ENCODE measurements at regions not wholly inside any gene's neighbourhood (a gene's known extent, or its start where the extent isn't known, plus 50 kb on each side); places are given as distances from the start of the nearest gene placed in this dataset.

DNA sequence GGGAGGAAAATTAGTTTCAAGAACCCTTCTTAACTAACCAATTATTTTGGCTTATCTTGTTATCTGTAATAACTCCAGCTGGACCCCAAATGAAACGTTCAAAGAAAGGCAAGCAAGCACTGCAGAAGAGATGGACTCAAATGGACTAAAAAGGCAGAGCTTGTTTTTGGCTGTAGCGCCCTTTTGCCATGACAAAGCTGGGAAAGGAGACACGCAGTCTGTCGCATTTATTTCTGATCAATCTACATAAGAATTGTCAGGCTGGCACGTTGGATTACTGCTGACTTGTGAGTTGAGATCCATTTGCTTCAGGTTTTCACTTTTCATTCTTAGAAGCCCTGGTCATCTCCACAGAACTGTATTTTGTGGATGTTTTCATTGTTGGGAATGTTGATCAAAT lies 402.9 kb downstream of the TMEM182 start:
- intact Hi-C loops (cut with DNase I), result no loop called here
- H3K9me3 ChIP-seq (ENCODE audit: control insufficient read depth in 2 of 3, insufficient read depth in 1 of 3, low read length in 3 of 3), result no peaks in the 10 kb centered on the region
- no peak overlapping the region for H3K27ac ChIP-seq (ENCODE audit: low read depth in 2 of 2, low read length in 2 of 2)
- no peaks in the 10 kb centered on the region for H3K27me3 ChIP-seq (ENCODE audit: control insufficient read depth, insufficient read depth, low read length)
- H3K4me3 ChIP-seq (ENCODE audit: low read length in 3 of 3), result no peak overlapping the region
- H3K4me1 ChIP-seq (ENCODE audit: control insufficient read depth in 2 of 3, insufficient read depth in 2 of 3, low read depth in 1 of 3, low read length in 3 of 3), result peaks cover 0 to 3% (median 0%) of the 10 kb centered on the region in 3 donors
- H3K36me3 ChIP-seq (ENCODE audit: control insufficient read depth in 2 of 3, insufficient read depth in 3 of 3, low read length in 3 of 3), result no peaks in the 10 kb centered on the region
- FAIRE-seq (no peak), DNase-seq (no peak)
- TF ChIP-seq, protein P1, sequence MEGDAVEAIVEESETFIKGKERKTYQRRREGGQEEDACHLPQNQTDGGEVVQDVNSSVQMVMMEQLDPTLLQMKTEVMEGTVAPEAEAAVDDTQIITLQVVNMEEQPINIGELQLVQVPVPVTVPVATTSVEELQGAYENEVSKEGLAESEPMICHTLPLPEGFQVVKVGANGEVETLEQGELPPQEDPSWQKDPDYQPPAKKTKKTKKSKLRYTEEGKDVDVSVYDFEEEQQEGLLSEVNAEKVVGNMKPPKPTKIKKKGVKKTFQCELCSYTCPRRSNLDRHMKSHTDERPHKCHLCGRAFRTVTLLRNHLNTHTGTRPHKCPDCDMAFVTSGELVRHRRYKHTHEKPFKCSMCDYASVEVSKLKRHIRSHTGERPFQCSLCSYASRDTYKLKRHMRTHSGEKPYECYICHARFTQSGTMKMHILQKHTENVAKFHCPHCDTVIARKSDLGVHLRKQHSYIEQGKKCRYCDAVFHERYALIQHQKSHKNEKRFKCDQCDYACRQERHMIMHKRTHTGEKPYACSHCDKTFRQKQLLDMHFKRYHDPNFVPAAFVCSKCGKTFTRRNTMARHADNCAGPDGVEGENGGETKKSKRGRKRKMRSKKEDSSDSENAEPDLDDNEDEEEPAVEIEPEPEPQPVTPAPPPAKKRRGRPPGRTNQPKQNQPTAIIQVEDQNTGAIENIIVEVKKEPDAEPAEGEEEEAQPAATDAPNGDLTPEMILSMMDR (IDR thresholded peaks at IDR 0.05; ENCODE audit: borderline replicate concordance, extremely low read depth, insufficient read depth), result no peak
- no peak overlapping the region for H3K9ac ChIP-seq (ENCODE audit: low read length in 3 of 3)

DNA sequence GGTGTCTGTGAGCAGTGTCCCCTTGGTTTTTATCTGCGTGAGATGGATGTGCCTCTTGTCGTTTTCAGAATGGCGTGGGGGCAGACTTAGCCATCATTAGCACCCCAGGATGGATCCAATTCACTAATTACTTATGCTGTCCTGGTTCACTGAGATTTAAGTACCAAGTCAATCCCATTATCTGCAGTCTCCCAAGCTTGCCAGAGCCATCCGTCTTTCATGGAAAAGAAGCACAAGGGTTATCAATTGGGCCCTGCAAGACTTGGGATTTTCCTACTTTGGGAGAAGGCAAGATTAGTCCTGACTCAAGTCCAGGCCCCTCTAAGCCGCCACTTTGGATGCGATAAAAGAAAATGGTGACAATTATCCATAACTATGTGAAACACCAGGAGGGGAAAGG lies 404.0 kb downstream of the TMEM182 start:
- Histone ChIP-seq H3K27me3 (ENCODE audit: control insufficient read depth, insufficient read depth, low read length) (no peaks in the 10 kb centered on the region), H3K9ac (ENCODE audit: low read length in 3 of 3) (no peak overlapping the region), H3K27ac (ENCODE audit: low read depth in 2 of 2, low read length in 2 of 2) (no peak overlapping the region), H3K4me3 (ENCODE audit: low read length in 3 of 3) (no peak overlapping the region), H3K4me1 (ENCODE audit: control insufficient read depth in 2 of 3, insufficient read depth in 2 of 3, low read depth in 1 of 3, low read length in 3 of 3) (peaks cover 0 to 3% (median 0%) of the 10 kb centered on the region in 3 donors), H3K36me3 (ENCODE audit: control insufficient read depth in 2 of 3, insufficient read depth in 3 of 3, low read length in 3 of 3) (no peaks in the 10 kb centered on the region), H3K9me3 (ENCODE audit: control insufficient read depth in 2 of 3, insufficient read depth in 1 of 3, low read length in 3 of 3) (no peaks in the 10 kb centered on the region)
- TF ChIP-seq, protein P1 (IDR thresholded peaks at IDR 0.05; ENCODE audit: borderline replicate concordance, extremely low read depth, insufficient read depth), result no peak
- intact Hi-C loops (cut with DNase I), result no loop called here
- DNase-seq, result no peak
- FAIRE-seq, result no peak

DNA sequence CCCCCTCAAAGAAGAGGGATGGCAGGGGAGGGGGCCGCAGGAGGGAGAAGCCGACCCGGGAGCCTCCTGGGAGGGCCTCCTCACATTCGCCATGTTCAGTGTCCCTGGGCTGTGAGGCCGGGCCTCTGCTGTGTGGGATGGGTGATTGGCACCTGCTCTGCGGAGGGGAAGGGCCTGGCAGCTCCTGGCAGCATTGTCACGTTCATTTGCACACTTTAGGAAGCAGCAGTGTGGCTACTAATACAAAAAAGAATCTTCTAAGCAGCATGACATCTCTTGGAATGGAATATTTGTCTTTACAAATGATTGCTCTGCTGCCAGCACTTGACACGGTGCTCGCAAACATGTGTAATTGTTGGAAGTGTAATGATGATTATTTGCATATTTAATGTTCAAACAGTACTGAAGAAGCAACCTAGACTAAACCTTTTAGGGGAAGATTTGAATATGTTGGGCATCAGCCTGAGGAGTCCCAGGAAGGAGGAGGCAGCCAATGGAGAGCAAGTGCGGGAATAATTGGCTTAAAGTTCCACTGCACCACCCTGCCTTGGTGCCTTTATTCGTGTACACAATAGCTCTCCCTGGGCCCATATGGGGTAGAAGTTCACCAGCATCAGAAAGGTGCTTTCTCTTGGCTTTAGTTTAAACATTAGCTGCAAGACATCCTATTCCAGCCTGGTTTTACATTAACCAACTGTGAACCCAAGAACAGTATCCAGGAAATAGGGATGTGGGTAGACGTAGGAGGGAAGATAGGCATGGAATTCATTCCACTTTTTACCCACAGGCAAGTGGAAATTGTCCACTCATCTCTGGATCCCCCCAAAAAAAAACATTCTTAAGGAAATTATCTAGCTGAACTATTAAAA lies 404.9 kb downstream of the TMEM182 start:
- peak; percentile 69 for FAIRE-seq

More for the DNA sequence above, 404.9 kb downstream of the TMEM182 start:
- Histone ChIP-seq H3K4me1 (ENCODE audit: control insufficient read depth in 2 of 3, insufficient read depth in 2 of 3, low read depth in 1 of 3, low read length in 3 of 3) (peaks cover 0 to 3% (median 0%) of the 10 kb centered on the region in 3 donors), H3K9me3 (ENCODE audit: control insufficient read depth in 2 of 3, insufficient read depth in 1 of 3, low read length in 3 of 3) (no peaks in the 10 kb centered on the region), H3K9ac (ENCODE audit: low read length in 3 of 3) (no peak overlapping the region), H3K27ac (ENCODE audit: low read depth in 2 of 2, low read length in 2 of 2) (no peak overlapping the region), H3K36me3 (ENCODE audit: control insufficient read depth in 2 of 3, insufficient read depth in 3 of 3, low read length in 3 of 3) (no peaks in the 10 kb centered on the region), H3K27me3 (ENCODE audit: control insufficient read depth, insufficient read depth, low read length) (no peaks in the 10 kb centered on the region), H3K4me3 (ENCODE audit: low read length in 3 of 3) (no peak overlapping the region)
- intact Hi-C loops (cut with DNase I), result no loop called here
- DNase-seq, result peak in 2 of 5 donors; percentile 60 to 72
- TF ChIP-seq, protein P1 (IDR thresholded peaks at IDR 0.05; ENCODE audit: borderline replicate concordance, extremely low read depth, insufficient read depth), result no peak

Measured in kidney (tissue), 13 donors.